H1 (cell line): ENCODE measurements at regions not wholly inside any gene's neighbourhood (a gene's known extent, or its start where the extent isn't known, plus 50 kb on each side); places are given as distances from the start of the nearest gene placed in this dataset.
A peak's percentile ranks its signal among the peaks of the same experiment; 100 is the strongest.

ENCODE experiments used
- CTCF ChIA-PET: fragments of 300-600 bp; sonication (Branson Sonifier 250); formaldehyde crosslinking; loops from one replicate; lab custom pipeline; 2021; ENCODE audit not compliant: partially characterized antibody; lab: Charles Lee
- POLR2A ChIA-PET: fragments of 300-600 bp; sonication (Branson Sonifier 250); formaldehyde crosslinking; loops from one replicate; lab custom pipeline; 2021; ENCODE audit warnings: inconsistent platforms; ENCODE audit not compliant: partially characterized antibody; lab: Charles Lee
- DNase-seq, 2 experiments: peaks; one replicate each; pipeline versions ENCODE4 v3.0.0 to v3.0.0-alpha.2; 2010 to 2022; ENCODE audit warnings: low spot score in 2 of 2, low read depth in 1 of 2, mixed read lengths in 1 of 2
- FAIRE-seq: peaks from 2 replicates; lab custom pipeline; 2011; peaks lifted over from hg19 to GRCh38; lab: Jason Lieb, UNC
- H2AFZ ChIP-seq: 2 replicates; pipeline ENCODE4 v1.8.1; 2012; ENCODE audit warnings: low read length, inconsistent platforms
- H2AK5ac ChIP-seq: 2 replicates; pipeline ENCODE4 v1.6.1; 2013; ENCODE audit warnings: low read depth, low read length
- H2BK120ac ChIP-seq: replicated peaks from 2 replicates; pipeline ENCODE3; 2013; ENCODE audit warnings: low read depth, low read length, inconsistent platforms
- H2BK12ac ChIP-seq: 2 replicates; pipeline ENCODE4 v1.6.1; 2013; ENCODE audit warnings: low read depth, low read length
- H2BK15ac ChIP-seq: 2 replicates; pipeline ENCODE4 v1.6.1; 2013; ENCODE audit warnings: low read length
- H2BK20ac ChIP-seq: 2 replicates; pipeline ENCODE4 v1.6.1; 2013; ENCODE audit warnings: low read length
- H2BK5ac ChIP-seq: 2 replicates; pipeline ENCODE4 v1.6.1; 2013; ENCODE audit warnings: low read depth, low read length
- H3K14ac ChIP-seq: 2 replicates; pipeline ENCODE4 v1.6.1; 2013; ENCODE audit warnings: inconsistent platforms; ENCODE audit not compliant: insufficient read length
- H3K18ac ChIP-seq: 2 replicates; pipeline ENCODE4 v1.6.1; 2013; ENCODE audit warnings: low read length; ENCODE audit errors: extremely low read depth
- H3K23ac ChIP-seq: 2 replicates; pipeline ENCODE4 v1.6.1; 2013; ENCODE audit warnings: inconsistent platforms; ENCODE audit not compliant: insufficient read length
- H3K23me2 ChIP-seq: 2 replicates; pipeline ENCODE4 v1.6.1; 2013; ENCODE audit warnings: low read depth, low read length
- H3K27ac ChIP-seq: 2 replicates; pipeline ENCODE4 v1.6.1; 2011; ENCODE audit warnings: low read depth, low read length, inconsistent platforms
- H3K27me3 ChIP-seq, 4 experiments: replicated peaks in 1 of 4; 1 replicate in 1 of 4; 2 replicates in 3 of 4; pipeline versions ENCODE4 v1.6.1 to v1.8.1; 2011 to 2013; ENCODE audit warnings: low read length in 3 of 4, mild to moderate bottlenecking in 3 of 4, inconsistent platforms in 2 of 4, mixed read lengths in 2 of 4, moderate library complexity in 1 of 4; ENCODE audit not compliant: control insufficient read depth in 3 of 4, insufficient read depth in 3 of 4; ENCODE audit errors: extremely low read depth in 1 of 4
- H3K36me3 ChIP-seq, 4 experiments: 2 replicates each; pipeline versions ENCODE4 v1.6.1 to v1.8.1; 2011 to 2013; ENCODE audit warnings: mild to moderate bottlenecking in 4 of 4, low read length in 3 of 4, moderate library complexity in 2 of 4, control low read depth in 1 of 4, inconsistent platforms in 1 of 4; ENCODE audit not compliant: insufficient read depth in 4 of 4, control insufficient read depth in 2 of 4
- H3K4ac ChIP-seq: replicated peaks from 2 replicates; pipeline ENCODE3; 2013; ENCODE audit warnings: low read length, low read depth, mixed read lengths, inconsistent platforms; ENCODE audit not compliant: insufficient read length
- H3K4me1 ChIP-seq, 4 experiments: replicated peaks in 1 of 4; 1 replicate in 1 of 4; 2 replicates in 3 of 4; pipeline versions ENCODE4 v1.6.1 to v1.8.1; 2011 to 2013; ENCODE audit warnings: low read length in 3 of 4, inconsistent platforms in 2 of 4, mixed read lengths in 1 of 4; ENCODE audit not compliant: insufficient read depth in 4 of 4, control insufficient read depth in 3 of 4
- H3K4me2 ChIP-seq, 2 experiments: 2 replicates each; pipeline versions ENCODE4 v1.6.1 to v1.8.1; 2011 to 2013; ENCODE audit warnings: low read depth in 2 of 2, low read length in 2 of 2, control low read depth in 1 of 2, inconsistent platforms in 1 of 2, mild to moderate bottlenecking in 1 of 2; ENCODE audit not compliant: insufficient read depth in 1 of 2
- H3K4me3 ChIP-seq, 4 experiments: fragments of 200-600, 300-600 bp in 1 of 4; sonication (generic), shearing (Covaris generic), sonication (Bioruptor Twin) in 1 of 4; 2 replicates each; pipeline versions ENCODE4 v1.5.1 to v1.8.1; 2011 to 2016; ENCODE audit warnings: low read length in 4 of 4, low read depth in 3 of 4, control low read depth in 2 of 4, inconsistent platforms in 2 of 4, mild to moderate bottlenecking in 2 of 4, mixed read lengths in 1 of 4, moderate library complexity in 1 of 4; ENCODE audit not compliant: insufficient read depth in 2 of 4; ENCODE audit errors: extremely low read depth in 1 of 4
- H3K56ac ChIP-seq: replicated peaks from 2 replicates; pipeline ENCODE3; 2013; ENCODE audit warnings: low read depth, mild to moderate bottlenecking, mixed read lengths, low read length, inconsistent platforms; ENCODE audit not compliant: insufficient read length
- H3K79me1 ChIP-seq: 2 replicates; pipeline ENCODE4 v1.6.1; 2013; ENCODE audit warnings: low read depth, low read length, control low read depth
- H3K79me2 ChIP-seq, 2 experiments: 2 replicates each; pipeline versions ENCODE4 v1.6.1 to v1.8.1; 2012 to 2013; ENCODE audit warnings: low read length in 2 of 2, mild to moderate bottlenecking in 2 of 2, inconsistent platforms in 1 of 2; ENCODE audit not compliant: insufficient read depth in 2 of 2, control insufficient read depth in 1 of 2
- H3K9ac ChIP-seq, 4 experiments: replicated peaks in 1 of 4; 1 replicate in 1 of 4; 2 replicates in 3 of 4; pipeline versions ENCODE4 v1.6.1 to v1.8.1; 2011 to 2013; ENCODE audit warnings: low read depth in 3 of 4, low read length in 3 of 4, control low read depth in 2 of 4, mild to moderate bottlenecking in 2 of 4, moderate library complexity in 2 of 4, inconsistent platforms in 1 of 4; ENCODE audit errors: extremely low read depth in 1 of 4
- H3K9me3 ChIP-seq, 2 experiments: 2 replicates each; pipeline versions ENCODE4 v1.6.1 to v1.8.1; 2012 to 2013; ENCODE audit warnings: mild to moderate bottlenecking in 2 of 2, moderate library complexity in 2 of 2, control low read depth in 1 of 2, inconsistent platforms in 1 of 2, low read depth in 1 of 2, low read length in 1 of 2, mixed read lengths in 1 of 2; ENCODE audit not compliant: insufficient read depth in 2 of 2
- H4K20me1 ChIP-seq, 2 experiments: replicated peaks in 1 of 2; 2 replicates each; pipeline versions ENCODE3 to v1.8.1; 2011 to 2013; ENCODE audit warnings: inconsistent platforms in 2 of 2, low read length in 2 of 2, mild to moderate bottlenecking in 1 of 2; ENCODE audit not compliant: insufficient read depth in 2 of 2, control insufficient read depth in 1 of 2
- H4K5ac ChIP-seq: 2 replicates; pipeline ENCODE4 v1.6.1; 2013; ENCODE audit warnings: low read length, low read depth, mixed read lengths, inconsistent platforms; ENCODE audit not compliant: insufficient read length
- H4K8ac ChIP-seq: 2 replicates; pipeline ENCODE4 v1.8.0; 2013; ENCODE audit warnings: mild to moderate bottlenecking, moderate library complexity, low read length, inconsistent platforms; ENCODE audit not compliant: insufficient read depth; ENCODE audit errors: extremely low read depth
- H4K91ac ChIP-seq: replicated peaks from 2 replicates; pipeline ENCODE3; 2013; ENCODE audit warnings: low read length, mixed read lengths, inconsistent platforms; ENCODE audit not compliant: insufficient read length
- BACH1 ChIP-seq: IDR thresholded peaks from 2 replicates; pipeline ENCODE4 v1.6.1; 2012; ENCODE audit warnings: low read length, improper control_type of control experiment
- RFX5 ChIP-seq: IDR thresholded peaks from 2 replicates; pipeline ENCODE4 v1.6.1; 2011; ENCODE audit warnings: low read depth, low read length, improper control_type of control experiment, borderline replicate concordance
- RNF2 ChIP-seq: fragments of 200-900, 300-1000 bp; sonication (generic); IDR thresholded peaks from 2 replicates; pipeline ENCODE4 v1.7.1; 2016; ENCODE audit warnings: borderline replicate concordance, low read depth, mild to moderate bottlenecking, antibody characterized with exemption, low read length; ENCODE audit not compliant: poor library complexity, severe bottlenecking; ENCODE audit errors: missing control alignments
- ZNF274 ChIP-seq: IDR thresholded peaks from 2 replicates; pipeline ENCODE4 v1.7.0; 2012; ENCODE audit warnings: low read length, borderline replicate concordance; ENCODE audit errors: extremely low read depth
- WGBS, 2 experiments: shearing (Covaris generic) in 1 of 2; methylation state at CpG; one replicate each; pipeline versions ENCODE4 v1.1.6 to v1.1.7; 2013 to 2015; ENCODE audit warnings: low lambda C conversion rate in 2 of 2, mixed read lengths in 2 of 2, inconsistent platforms in 1 of 2, low coverage in 1 of 2, missing lambda C conversion rate in 1 of 2; ENCODE audit not compliant: insufficient replicate concordance in 2 of 2, insufficient coverage in 1 of 2, insufficient read length in 1 of 2; ENCODE audit errors: extremely low coverage in 1 of 2, missing lambda C conversion rate in 1 of 2; 5-methylcytosine and 5-hydroxymethylcytosine counted together
- TF ChIP-seq, protein P1 (sequence below): IDR thresholded peaks from 2 replicates; pipeline ENCODE4 v1.6.1; 2012; ENCODE audit warnings: inconsistent platforms

DNA sequence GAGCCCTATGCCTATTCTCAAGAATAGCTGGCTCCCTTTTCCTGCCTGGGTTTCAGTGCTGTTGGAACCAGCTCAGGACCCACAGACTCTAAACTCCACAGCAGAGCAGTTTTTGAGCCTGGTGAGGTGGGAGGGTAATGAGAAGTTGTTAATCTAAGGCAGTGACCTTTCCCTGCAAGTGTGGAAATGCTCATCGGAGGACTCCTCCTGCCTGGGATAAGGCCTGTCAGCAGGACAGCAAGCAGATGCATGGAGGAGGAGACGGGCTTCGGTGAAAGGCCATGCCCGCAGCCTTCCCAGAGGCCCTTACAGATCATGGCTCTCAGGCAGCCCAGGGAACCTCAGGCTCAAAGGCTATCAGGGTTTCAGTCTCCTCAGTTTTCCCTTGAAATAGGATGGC is 70.0 kb upstream of the SHISA3 start:
- FAIRE-seq (no peak), DNase-seq (no peak)
- Histone ChIP-seq H4K8ac (no peak overlapping the region), H3K27ac (0 out of 2 replicates have a peak overlapping the region, but pooled peaks have one; percentile 10), H3K79me1 (no peaks in the 10 kb centered on the region), H2BK12ac (no peak overlapping the region; the same call in 1 of the 2 replicates), H3K79me2 (no peaks in the 10 kb centered on the region), H3K4me2 (no peak overlapping the region), H2AK5ac (no peak overlapping the region), H3K4me1 (no peaks in the 10 kb centered on the region), H3K4me3 (no peak overlapping the region), H3K27me3 (no peaks in the 10 kb centered on the region), H3K23me2 (no peaks in the 10 kb centered on the region), H4K91ac (peak overlapping the region; percentile 5), H2BK120ac (no peak overlapping the region), H2BK20ac (no peak overlapping the region), H3K9me3 (peaks cover 2 to 3% of the 10 kb centered on the region in 2 experiments; a peak in 1 of 4 replicates), H2BK5ac (peak overlapping the region; percentile 66; the same call in 1 of the 2 replicates), H3K36me3 (no peaks in the 10 kb centered on the region), H3K23ac (no peak overlapping the region), H3K14ac (no peak overlapping the region), H3K4ac (no peak overlapping the region), H3K9ac (no peak overlapping the region), H4K5ac (no peak overlapping the region), H2BK15ac (peak overlapping the region; percentile 88; the same call in 1 of the 2 replicates), H4K20me1 (no peaks in the 10 kb centered on the region), H2AFZ (peak overlapping the region; percentile 13; the same call in 1 of the 2 replicates), H3K56ac (no peak overlapping the region), H3K18ac (peak overlapping the region; percentile 25; the same call in 1 of the 2 replicates)
- WGBS, 2 experiments, result 71% methylated on average over 4 of the region's 4 CpGs; no CpG with 5 or more reads in 1 of the 2 experiments
- TF ChIP-seq, protein P1, sequence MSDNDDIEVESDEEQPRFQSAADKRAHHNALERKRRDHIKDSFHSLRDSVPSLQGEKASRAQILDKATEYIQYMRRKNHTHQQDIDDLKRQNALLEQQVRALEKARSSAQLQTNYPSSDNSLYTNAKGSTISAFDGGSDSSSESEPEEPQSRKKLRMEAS, result peak; percentile 43; the same call in 1 of the 2 replicates
- TF ChIP-seq BACH1, result no peak
- TF ChIP-seq RFX5, result no peak
- no peak for TF ChIP-seq ZNF274
- TF ChIP-seq RNF2, result no peak
- POLR2A ChIA-PET, result no interaction called here
- CTCF ChIA-PET, result interaction anchor here (0.8 to 5.0 kb wide), 2 partner anchors 46 to 94 kb away, joined by 3 to 22 read pairs; no protein-coding TSS in a partner anchor
